Right lobe of liver (tissue), 4 donors: ENCODE measurements at regions not wholly inside any gene's neighbourhood (a gene's known extent, or its start where the extent isn't known, plus 50 kb on each side); places are given as distances from the start of the nearest gene placed in this dataset.

ENCODE experiments used
- CTCF ChIP-seq, 4 donors: fragments of 200-600 bp in 3 of 4; fragments of 450-650 bp in 1 of 4; IDR thresholded peaks; one replicate each; pipeline versions ENCODE4 v1.5.1 to v1.8.0; 2016 to 2022; ENCODE audit warnings: antibody characterized with exemption in 4 of 4, mild to moderate bottlenecking in 2 of 4
- POLR2A ChIP-seq: fragments of 450-650 bp; IDR thresholded peaks from one replicate; pipeline ENCODE4 v1.6.1; 2017; ENCODE audit warnings: antibody characterized with exemption, mild to moderate bottlenecking
- donor health status: DM: no; HTN: no; CAD: no.
- donor health status: DM: no; HTN: no; CAD: no.
- donor health status: DM: no; HTN: yes; CAD: no.

- TF ChIP-seq CTCF (IDR thresholded peaks at IDR 0.05) (no peak), POLR2A (no peak)
Measured at GRCh38 chr9:106146066-106146840, 451.9 kb downstream of the TMEM38B start.
